ENCODE measurements at regions not wholly inside any gene's neighbourhood (a gene's known extent, or its start where the extent isn't known, plus 50 kb on each side); places are given as distances from the start of the nearest gene placed in this dataset.

GRCh38 chr2:163187995-163188655, 349.6 kb upstream of the KCNH7 start:
- WGBS (ENCODE audit: insufficient coverage), result no CpG with 5 or more reads among the region's 7 CpGs
- no peaks in the 10 kb centered on the region for H3K4me1 Mint-ChIP-seq
- H3K27me3 ChIP-seq (replicated peaks in 1 of 4; ENCODE audit: control extremely low read depth in 1 of 4, control insufficient read depth in 3 of 4, insufficient read depth in 4 of 4, low read length in 3 of 4), result no peaks in the 10 kb centered on the region
- no peaks in the 10 kb centered on the region for H3K9me3 ChIP-seq (ENCODE audit: control extremely low read depth in 1 of 3, control insufficient read depth in 2 of 3, insufficient read depth in 1 of 3, low read length in 2 of 3)
- no peak overlapping the region for H3K27ac Mint-ChIP-seq
- H3K27ac ChIP-seq (ENCODE audit: low read length in 2 of 2), result no peak overlapping the region
- ATAC-seq (ENCODE audit: low read depth) (no peak), DNase-seq (no peak)
- TF ChIP-seq CTCF (IDR thresholded peaks at IDR 0.05), result no peak
- TF ChIP-seq EZH2 (IDR thresholded peaks at IDR 0.05; ENCODE audit: borderline replicate concordance, insufficient read depth, low read depth, low read length, poor library complexity, severe bottlenecking), result no peak
- H3K9ac ChIP-seq (ENCODE audit: low read length), result no peak overlapping the region
- ChIA-PET CTCF (no interaction called here), POLR2A (no interaction called here)
- no peak overlapping the region for H3K4me3 Mint-ChIP-seq
- no peaks in the 10 kb centered on the region for H3K9me3 Mint-ChIP-seq (ENCODE audit: insufficient read depth)
- no peak overlapping the region for H3K4me3 ChIP-seq (ENCODE audit: control extremely low read depth in 1 of 5, extremely low read depth in 1 of 5, insufficient read depth in 1 of 5, low read depth in 2 of 5, low read length in 4 of 5)
- H3K4me1 ChIP-seq (ENCODE audit: control insufficient read depth in 2 of 2, insufficient read depth in 2 of 2, low read length in 2 of 2), result no peaks in the 10 kb centered on the region
- no peak overlapping the region for H2AFZ ChIP-seq (ENCODE audit: insufficient read depth, low read depth, low read length, poor library complexity, severe bottlenecking)
- no peaks in the 10 kb centered on the region for H3K36me3 ChIP-seq (replicated peaks in 1 of 2; ENCODE audit: control extremely low read depth in 1 of 2, control insufficient read depth in 1 of 2, extremely low read depth in 1 of 2, insufficient read depth in 2 of 2, low read length in 1 of 2)
- H3K27me3 Mint-ChIP-seq, result no peaks in the 10 kb centered on the region
- H3K4me2 ChIP-seq (replicated peaks; ENCODE audit: low read depth, low read length, poor library complexity, severe bottlenecking), result no peak overlapping the region
- no peaks in the 10 kb centered on the region for H4K20me1 ChIP-seq (ENCODE audit: control insufficient read depth, insufficient read depth, low read length, poor library complexity, severe bottlenecking)
- intact Hi-C loops (cut with micrococcal nuclease), result no loop called here
- no peaks in the 10 kb centered on the region for H3K79me2 ChIP-seq (ENCODE audit: control insufficient read depth, insufficient read depth, low read length)

GRCh38 chr2:163187119-163187518, 348.6 kb upstream of the KCNH7 start:
- H3K27me3 ChIP-seq (replicated peaks in 1 of 4; ENCODE audit: control extremely low read depth in 1 of 4, control insufficient read depth in 3 of 4, insufficient read depth in 4 of 4, low read length in 3 of 4), result no peaks in the 10 kb centered on the region
- Mint-ChIP-seq H3K4me3 (no peak overlapping the region), H3K27ac (no peak overlapping the region), H3K4me1 (no peaks in the 10 kb centered on the region), H3K9me3 (ENCODE audit: insufficient read depth) (no peaks in the 10 kb centered on the region), H3K27me3 (no peaks in the 10 kb centered on the region)
- intact Hi-C loops (cut with micrococcal nuclease), result no loop called here
- WGBS (ENCODE audit: insufficient coverage), result no CpG with 5 or more reads among the region's 2 CpGs
- DNase-seq, result no peak
- no peak overlapping the region for H3K9ac ChIP-seq (ENCODE audit: low read length)
- no peaks in the 10 kb centered on the region for H3K4me1 ChIP-seq (ENCODE audit: control insufficient read depth in 2 of 2, insufficient read depth in 2 of 2, low read length in 2 of 2)
- no peaks in the 10 kb centered on the region for H3K36me3 ChIP-seq (replicated peaks in 1 of 2; ENCODE audit: control extremely low read depth in 1 of 2, control insufficient read depth in 1 of 2, extremely low read depth in 1 of 2, insufficient read depth in 2 of 2, low read length in 1 of 2)
- ATAC-seq (ENCODE audit: low read depth), result no peak
- no peak overlapping the region for H3K27ac ChIP-seq (ENCODE audit: low read length in 2 of 2)
- CTCF ChIA-PET, result no interaction called here
- TF ChIP-seq EZH2 (IDR thresholded peaks at IDR 0.05; ENCODE audit: borderline replicate concordance, insufficient read depth, low read depth, low read length, poor library complexity, severe bottlenecking), result no peak
- no peak for TF ChIP-seq CTCF (IDR thresholded peaks at IDR 0.05)
- no peaks in the 10 kb centered on the region for H3K79me2 ChIP-seq (ENCODE audit: control insufficient read depth, insufficient read depth, low read length)
- H2AFZ ChIP-seq (ENCODE audit: insufficient read depth, low read depth, low read length, poor library complexity, severe bottlenecking), result no peak overlapping the region
- no peaks in the 10 kb centered on the region for H3K9me3 ChIP-seq (ENCODE audit: control extremely low read depth in 1 of 3, control insufficient read depth in 2 of 3, insufficient read depth in 1 of 3, low read length in 2 of 3)
- H3K4me2 ChIP-seq (replicated peaks; ENCODE audit: low read depth, low read length, poor library complexity, severe bottlenecking), result no peak overlapping the region
- POLR2A ChIA-PET, result no interaction called here
- H4K20me1 ChIP-seq (ENCODE audit: control insufficient read depth, insufficient read depth, low read length, poor library complexity, severe bottlenecking), result no peaks in the 10 kb centered on the region
- no peak overlapping the region for H3K4me3 ChIP-seq (ENCODE audit: control extremely low read depth in 1 of 5, extremely low read depth in 1 of 5, insufficient read depth in 1 of 5, low read depth in 2 of 5, low read length in 4 of 5)
